ENCODE measurements at regions not wholly inside any gene's neighbourhood (a gene's known extent, or its start where the extent isn't known, plus 50 kb on each side); places are given as distances from the start of the nearest gene placed in this dataset.

DNA sequence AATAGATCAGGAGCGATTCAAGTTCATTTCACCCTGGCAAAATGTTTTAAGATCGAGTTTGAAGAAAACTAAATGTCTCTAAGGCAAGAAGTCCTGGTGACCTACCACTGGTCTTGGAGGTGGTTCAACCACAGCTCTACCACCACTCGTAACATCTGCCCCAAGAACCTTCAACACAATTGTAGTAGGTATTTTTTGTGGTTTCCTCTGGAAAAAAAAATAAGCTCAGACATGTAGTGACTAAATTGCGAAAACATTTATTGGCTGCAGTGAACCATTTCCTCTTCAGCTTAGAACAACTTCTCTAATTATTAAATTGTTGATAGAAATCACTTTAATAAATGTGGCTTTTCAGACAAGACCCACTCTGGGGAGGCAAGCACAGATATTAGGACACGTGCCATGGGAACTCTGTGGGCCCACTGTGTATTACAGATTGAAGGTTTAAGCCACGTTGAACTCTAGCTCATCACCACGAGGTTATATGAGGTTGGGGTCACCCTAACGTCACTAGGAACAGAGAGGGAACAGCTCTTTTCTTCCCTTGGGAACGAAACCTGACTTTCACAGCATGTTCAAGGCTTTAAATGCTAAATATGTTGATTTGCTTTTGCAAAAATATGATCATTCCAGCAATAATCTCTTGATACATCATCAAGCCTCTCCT is 142.9 kb downstream of the HSD17B3 start:
- no peaks in the 10 kb centered on the region for H3K36me3 ChIP-seq (ENCODE audit: insufficient read depth)
- H3K79me2 ChIP-seq (replicated peaks; ENCODE audit: insufficient read depth), result no peaks in the 10 kb centered on the region
- Mint-ChIP-seq H3K36me3 (ENCODE audit: low read depth) (no peaks in the 10 kb centered on the region), H3K27ac (no peak overlapping the region), H3K9me3 (no peaks in the 10 kb centered on the region; the same call in 2 of the 3 replicates), H3K4me1 (peaks cover 12% of the 10 kb centered on the region), H3K4me3 (no peak overlapping the region), H3K27me3 (ENCODE audit: insufficient read depth, low read depth, poor library complexity) (no peaks in the 10 kb centered on the region)
- no peak overlapping the region for H3K27ac ChIP-seq (ENCODE audit: low read depth)
- H3K27me3 ChIP-seq (ENCODE audit: insufficient read depth), result no peaks in the 10 kb centered on the region
- H2AFZ ChIP-seq, result peak overlapping the region; percentile 43; the same call in 1 of the 2 replicates
- H3K4me2 ChIP-seq, result no peak overlapping the region
- H3F3A ChIP-seq (replicated peaks; ENCODE audit: low read depth), result no peaks in the 10 kb centered on the region
- DNase-seq (ENCODE audit: low spot score) (no peak), ATAC-seq (no peak)
- TF ChIP-seq STAT1 (IDR thresholded peaks at IDR 0.05; ENCODE audit: unreplicated experiment) (no peak), ZNF331 (CRISPR knock-in tag; IDR thresholded peaks at IDR 0.05; ENCODE audit: low read depth) (no peak), NANOG (IDR thresholded peaks at IDR 0.05; ENCODE audit: borderline replicate concordance) (no peak), POLR2AphosphoS5 (IDR thresholded peaks at IDR 0.05; ENCODE audit: low read depth) (no peak), JUNB (IDR thresholded peaks at IDR 0.05; ENCODE audit: unreplicated experiment) (no peak), CREB1 (CRISPR knock-in tag; IDR thresholded peaks at IDR 0.05; ENCODE audit: low read depth) (no peak), EZH2phosphoT487 (IDR thresholded peaks at IDR 0.05; ENCODE audit: unreplicated experiment) (no peak), EZH2 (IDR thresholded peaks at IDR 0.05; ENCODE audit: low read depth, unreplicated experiment) (no peak)
- TF ChIP-seq, protein P1, sequence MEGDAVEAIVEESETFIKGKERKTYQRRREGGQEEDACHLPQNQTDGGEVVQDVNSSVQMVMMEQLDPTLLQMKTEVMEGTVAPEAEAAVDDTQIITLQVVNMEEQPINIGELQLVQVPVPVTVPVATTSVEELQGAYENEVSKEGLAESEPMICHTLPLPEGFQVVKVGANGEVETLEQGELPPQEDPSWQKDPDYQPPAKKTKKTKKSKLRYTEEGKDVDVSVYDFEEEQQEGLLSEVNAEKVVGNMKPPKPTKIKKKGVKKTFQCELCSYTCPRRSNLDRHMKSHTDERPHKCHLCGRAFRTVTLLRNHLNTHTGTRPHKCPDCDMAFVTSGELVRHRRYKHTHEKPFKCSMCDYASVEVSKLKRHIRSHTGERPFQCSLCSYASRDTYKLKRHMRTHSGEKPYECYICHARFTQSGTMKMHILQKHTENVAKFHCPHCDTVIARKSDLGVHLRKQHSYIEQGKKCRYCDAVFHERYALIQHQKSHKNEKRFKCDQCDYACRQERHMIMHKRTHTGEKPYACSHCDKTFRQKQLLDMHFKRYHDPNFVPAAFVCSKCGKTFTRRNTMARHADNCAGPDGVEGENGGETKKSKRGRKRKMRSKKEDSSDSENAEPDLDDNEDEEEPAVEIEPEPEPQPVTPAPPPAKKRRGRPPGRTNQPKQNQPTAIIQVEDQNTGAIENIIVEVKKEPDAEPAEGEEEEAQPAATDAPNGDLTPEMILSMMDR (conservative IDR thresholded peaks at IDR 0.05; ENCODE audit: low read depth in 2 of 2), result no peak
- TF ChIP-seq, protein P2, sequence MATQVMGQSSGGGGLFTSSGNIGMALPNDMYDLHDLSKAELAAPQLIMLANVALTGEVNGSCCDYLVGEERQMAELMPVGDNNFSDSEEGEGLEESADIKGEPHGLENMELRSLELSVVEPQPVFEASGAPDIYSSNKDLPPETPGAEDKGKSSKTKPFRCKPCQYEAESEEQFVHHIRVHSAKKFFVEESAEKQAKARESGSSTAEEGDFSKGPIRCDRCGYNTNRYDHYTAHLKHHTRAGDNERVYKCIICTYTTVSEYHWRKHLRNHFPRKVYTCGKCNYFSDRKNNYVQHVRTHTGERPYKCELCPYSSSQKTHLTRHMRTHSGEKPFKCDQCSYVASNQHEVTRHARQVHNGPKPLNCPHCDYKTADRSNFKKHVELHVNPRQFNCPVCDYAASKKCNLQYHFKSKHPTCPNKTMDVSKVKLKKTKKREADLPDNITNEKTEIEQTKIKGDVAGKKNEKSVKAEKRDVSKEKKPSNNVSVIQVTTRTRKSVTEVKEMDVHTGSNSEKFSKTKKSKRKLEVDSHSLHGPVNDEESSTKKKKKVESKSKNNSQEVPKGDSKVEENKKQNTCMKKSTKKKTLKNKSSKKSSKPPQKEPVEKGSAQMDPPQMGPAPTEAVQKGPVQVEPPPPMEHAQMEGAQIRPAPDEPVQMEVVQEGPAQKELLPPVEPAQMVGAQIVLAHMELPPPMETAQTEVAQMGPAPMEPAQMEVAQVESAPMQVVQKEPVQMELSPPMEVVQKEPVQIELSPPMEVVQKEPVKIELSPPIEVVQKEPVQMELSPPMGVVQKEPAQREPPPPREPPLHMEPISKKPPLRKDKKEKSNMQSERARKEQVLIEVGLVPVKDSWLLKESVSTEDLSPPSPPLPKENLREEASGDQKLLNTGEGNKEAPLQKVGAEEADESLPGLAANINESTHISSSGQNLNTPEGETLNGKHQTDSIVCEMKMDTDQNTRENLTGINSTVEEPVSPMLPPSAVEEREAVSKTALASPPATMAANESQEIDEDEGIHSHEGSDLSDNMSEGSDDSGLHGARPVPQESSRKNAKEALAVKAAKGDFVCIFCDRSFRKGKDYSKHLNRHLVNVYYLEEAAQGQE (IDR thresholded peaks at IDR 0.05; ENCODE audit: unreplicated experiment), result no peak
- TF ChIP-seq, protein P3, sequence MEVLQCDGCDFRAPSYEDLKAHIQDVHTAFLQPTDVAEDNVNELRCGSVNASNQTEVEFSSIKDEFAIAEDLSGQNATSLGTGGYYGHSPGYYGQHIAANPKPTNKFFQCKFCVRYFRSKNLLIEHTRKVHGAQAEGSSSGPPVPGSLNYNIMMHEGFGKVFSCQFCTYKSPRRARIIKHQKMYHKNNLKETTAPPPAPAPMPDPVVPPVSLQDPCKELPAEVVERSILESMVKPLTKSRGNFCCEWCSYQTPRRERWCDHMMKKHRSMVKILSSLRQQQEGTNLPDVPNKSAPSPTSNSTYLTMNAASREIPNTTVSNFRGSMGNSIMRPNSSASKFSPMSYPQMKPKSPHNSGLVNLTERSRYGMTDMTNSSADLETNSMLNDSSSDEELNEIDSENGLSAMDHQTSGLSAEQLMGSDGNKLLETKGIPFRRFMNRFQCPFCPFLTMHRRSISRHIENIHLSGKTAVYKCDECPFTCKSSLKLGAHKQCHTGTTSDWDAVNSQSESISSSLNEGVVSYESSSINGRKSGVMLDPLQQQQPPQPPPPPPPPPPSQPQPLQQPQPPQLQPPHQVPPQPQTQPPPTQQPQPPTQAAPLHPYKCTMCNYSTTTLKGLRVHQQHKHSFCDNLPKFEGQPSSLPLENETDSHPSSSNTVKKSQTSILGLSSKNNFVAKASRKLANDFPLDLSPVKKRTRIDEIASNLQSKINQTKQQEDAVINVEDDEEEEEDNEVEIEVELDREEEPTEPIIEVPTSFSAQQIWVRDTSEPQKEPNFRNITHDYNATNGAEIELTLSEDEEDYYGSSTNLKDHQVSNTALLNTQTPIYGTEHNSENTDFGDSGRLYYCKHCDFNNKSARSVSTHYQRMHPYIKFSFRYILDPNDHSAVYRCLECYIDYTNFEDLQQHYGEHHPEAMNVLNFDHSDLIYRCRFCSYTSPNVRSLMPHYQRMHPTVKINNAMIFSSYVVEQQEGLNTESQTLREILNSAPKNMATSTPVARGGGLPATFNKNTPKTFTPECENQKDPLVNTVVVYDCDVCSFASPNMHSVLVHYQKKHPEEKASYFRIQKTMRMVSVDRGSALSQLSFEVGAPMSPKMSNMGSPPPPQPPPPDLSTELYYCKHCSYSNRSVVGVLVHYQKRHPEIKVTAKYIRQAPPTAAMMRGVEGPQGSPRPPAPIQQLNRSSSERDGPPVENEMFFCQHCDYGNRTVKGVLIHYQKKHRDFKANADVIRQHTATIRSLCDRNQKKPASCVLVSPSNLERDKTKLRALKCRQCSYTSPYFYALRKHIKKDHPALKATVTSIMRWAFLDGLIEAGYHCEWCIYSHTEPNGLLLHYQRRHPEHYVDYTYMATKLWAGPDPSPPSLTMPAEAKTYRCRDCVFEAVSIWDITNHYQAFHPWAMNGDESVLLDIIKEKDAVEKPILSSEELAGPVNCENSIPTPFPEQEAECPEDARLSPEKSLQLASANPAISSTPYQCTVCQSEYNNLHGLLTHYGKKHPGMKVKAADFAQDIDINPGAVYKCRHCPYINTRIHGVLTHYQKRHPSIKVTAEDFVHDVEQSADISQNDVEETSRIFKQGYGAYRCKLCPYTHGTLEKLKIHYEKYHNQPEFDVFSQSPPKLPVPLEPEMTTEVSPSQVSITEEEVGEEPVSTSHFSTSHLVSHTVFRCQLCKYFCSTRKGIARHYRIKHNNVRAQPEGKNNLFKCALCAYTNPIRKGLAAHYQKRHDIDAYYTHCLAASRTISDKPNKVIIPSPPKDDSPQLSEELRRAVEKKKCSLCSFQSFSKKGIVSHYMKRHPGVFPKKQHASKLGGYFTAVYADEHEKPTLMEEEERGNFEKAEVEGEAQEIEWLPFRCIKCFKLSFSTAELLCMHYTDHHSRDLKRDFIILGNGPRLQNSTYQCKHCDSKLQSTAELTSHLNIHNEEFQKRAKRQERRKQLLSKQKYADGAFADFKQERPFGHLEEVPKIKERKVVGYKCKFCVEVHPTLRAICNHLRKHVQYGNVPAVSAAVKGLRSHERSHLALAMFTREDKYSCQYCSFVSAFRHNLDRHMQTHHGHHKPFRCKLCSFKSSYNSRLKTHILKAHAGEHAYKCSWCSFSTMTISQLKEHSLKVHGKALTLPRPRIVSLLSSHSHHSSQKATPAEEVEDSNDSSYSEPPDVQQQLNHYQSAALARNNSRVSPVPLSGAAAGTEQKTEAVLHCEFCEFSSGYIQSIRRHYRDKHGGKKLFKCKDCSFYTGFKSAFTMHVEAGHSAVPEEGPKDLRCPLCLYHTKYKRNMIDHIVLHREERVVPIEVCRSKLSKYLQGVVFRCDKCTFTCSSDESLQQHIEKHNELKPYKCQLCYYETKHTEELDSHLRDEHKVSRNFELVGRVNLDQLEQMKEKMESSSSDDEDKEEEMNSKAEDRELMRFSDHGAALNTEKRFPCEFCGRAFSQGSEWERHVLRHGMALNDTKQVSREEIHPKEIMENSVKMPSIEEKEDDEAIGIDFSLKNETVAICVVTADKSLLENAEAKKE (CRISPR knock-in tag; IDR thresholded peaks at IDR 0.05), result no peak
- TF ChIP-seq, protein P4, sequence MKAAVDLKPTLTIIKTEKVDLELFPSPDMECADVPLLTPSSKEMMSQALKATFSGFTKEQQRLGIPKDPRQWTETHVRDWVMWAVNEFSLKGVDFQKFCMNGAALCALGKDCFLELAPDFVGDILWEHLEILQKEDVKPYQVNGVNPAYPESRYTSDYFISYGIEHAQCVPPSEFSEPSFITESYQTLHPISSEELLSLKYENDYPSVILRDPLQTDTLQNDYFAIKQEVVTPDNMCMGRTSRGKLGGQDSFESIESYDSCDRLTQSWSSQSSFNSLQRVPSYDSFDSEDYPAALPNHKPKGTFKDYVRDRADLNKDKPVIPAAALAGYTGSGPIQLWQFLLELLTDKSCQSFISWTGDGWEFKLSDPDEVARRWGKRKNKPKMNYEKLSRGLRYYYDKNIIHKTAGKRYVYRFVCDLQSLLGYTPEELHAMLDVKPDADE (IDR thresholded peaks at IDR 0.05), result no peak
- H3K4me3 ChIP-seq, result no peak overlapping the region
- peaks cover 3% of the 10 kb centered on the region; the same call in 1 of the 2 replicates for H3K4me1 ChIP-seq (ENCODE audit: insufficient read depth)
- no peaks in the 10 kb centered on the region for H4K20me1 ChIP-seq (replicated peaks; ENCODE audit: insufficient read depth)
- H3K9me2 ChIP-seq (ENCODE audit: insufficient read depth), result peaks cover 9% of the 10 kb centered on the region; the same call in 1 of the 2 replicates
